ENCODE measurements at regions not wholly inside any gene's neighbourhood (a gene's known extent, or its start where the extent isn't known, plus 50 kb on each side); places are given as distances from the start of the nearest gene placed in this dataset.
"Not testable (repeated sequence)": the region's sequence is repeated elsewhere in the genome, so short reads cannot be mapped to it uniquely, and the experiment has no call there.

DNA sequence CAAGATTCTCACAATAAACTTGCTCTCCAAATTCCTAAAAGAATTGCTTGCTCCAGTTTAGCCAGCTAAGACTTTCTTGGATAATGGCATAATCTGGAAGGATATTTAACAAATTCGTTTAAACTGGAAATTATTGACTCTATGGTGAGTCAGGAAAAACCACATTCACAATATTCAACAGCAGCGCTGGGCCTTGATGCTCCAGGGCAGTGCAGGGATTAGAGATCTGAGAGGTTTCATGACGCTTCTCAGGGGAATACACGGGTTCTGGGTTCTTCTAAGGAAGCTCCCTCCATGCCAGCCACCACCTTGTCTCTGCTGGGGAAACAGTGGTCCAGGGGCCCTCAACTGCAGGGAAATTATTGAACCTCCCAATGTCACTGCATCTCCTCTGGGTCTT, 123.3 kb upstream of the FAM20C start:
- H3K27me3 ChIP-seq (ENCODE audit: low read depth); in situ Hi-C loops (cut with MboI; ENCODE audit: low sequenced_read_pairs); H3K4me1 ChIP-seq: not testable (repeated sequence)

DNA sequence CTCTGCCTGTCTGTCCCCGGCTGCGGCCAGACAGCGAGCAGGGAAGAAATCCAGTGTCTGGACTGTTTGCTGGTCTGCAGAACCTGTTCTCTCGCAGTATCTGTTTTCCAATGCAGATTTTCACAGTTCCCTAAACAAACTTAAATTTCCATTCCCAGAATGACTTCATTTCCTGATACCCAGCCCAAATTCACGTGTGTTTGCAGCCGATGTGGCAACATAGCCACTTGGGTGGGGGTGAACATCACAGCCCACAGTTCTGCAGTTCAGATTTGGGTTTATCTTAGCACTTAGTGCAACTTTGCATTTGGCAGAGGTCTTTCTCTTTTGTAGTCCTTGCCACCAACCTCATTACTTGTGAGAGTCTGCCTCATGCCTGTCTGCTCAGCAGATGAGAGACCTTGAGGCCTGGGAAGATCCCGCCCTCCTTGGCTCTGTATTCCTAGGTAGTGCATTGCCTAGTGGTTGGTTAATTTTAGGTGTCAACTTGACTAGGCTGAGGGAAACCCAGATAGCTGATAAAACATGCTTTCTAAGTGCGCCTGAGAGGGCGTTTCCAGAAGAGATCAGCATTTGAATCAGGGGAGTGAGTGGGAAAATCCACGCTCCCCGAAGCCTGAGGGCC, 122.8 kb upstream of the FAM20C start:
- DNase-seq (ENCODE audit: low spot score in 2 of 2); H3K9me3 ChIP-seq; H3K36me3 ChIP-seq (replicated peaks); H3K27me3 ChIP-seq (ENCODE audit: low read depth); in situ Hi-C loops (cut with MboI; ENCODE audit: low sequenced_read_pairs); H3K4me3 ChIP-seq; H3K4me1 ChIP-seq: not testable (repeated sequence)

More for the DNA sequence above, 123.3 kb upstream of the FAM20C start:
- not testable (repeated sequence) for H3K4me3 ChIP-seq; DNase-seq (ENCODE audit: low spot score in 2 of 2); H3K36me3 ChIP-seq (replicated peaks); H3K9me3 ChIP-seq

DNA sequence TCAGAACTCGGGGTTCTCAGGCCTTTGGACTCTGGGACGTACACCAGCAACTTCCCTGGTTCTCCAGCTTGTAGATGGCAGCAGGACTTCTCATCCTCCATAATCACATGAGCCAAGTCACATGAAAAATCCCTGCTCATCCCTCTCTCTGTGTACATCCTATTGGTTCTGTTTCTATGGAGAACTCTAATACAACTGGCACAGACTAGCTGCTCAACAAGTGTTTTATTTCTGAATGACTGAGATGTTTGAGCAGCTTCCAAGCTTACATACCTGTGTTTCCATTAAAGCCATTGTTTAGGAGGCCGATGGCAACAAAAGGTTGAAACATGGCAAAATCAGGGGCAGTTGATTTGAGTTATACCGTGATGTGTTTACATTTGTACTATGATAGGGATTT, 122.2 kb upstream of the FAM20C start:
- in situ Hi-C loops (cut with MboI; ENCODE audit: low sequenced_read_pairs); H3K4me1 ChIP-seq; H3K4me3 ChIP-seq; H3K27me3 ChIP-seq (ENCODE audit: low read depth); DNase-seq (ENCODE audit: low spot score in 2 of 2); H3K36me3 ChIP-seq (replicated peaks); H3K9me3 ChIP-seq: not testable (repeated sequence)

DNA sequence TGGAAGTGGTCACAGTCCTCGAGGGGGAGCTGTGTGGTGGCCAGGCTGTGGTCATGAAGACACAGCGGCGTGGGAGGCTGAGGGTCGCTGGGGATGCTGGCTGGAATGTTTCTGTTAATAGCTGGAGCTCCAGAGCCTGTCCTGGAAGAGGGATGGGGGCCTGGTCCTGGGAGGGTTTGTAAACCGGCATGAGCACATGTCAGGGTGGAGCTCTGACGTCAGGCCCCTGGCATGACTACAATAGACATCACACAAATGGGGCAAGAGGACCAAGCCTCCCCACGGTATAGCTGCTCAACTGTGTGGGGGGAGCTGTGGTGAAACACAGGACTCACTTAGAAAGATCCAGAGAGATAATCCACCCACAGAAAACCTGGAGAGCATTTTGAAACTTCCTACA, 121.4 kb upstream of the FAM20C start:
- H3K9me3 ChIP-seq; H3K27me3 ChIP-seq (ENCODE audit: low read depth); H3K4me1 ChIP-seq; in situ Hi-C loops (cut with MboI; ENCODE audit: low sequenced_read_pairs); H3K36me3 ChIP-seq (replicated peaks); DNase-seq (ENCODE audit: low spot score in 2 of 2); H3K4me3 ChIP-seq: not testable (repeated sequence)

DNA sequence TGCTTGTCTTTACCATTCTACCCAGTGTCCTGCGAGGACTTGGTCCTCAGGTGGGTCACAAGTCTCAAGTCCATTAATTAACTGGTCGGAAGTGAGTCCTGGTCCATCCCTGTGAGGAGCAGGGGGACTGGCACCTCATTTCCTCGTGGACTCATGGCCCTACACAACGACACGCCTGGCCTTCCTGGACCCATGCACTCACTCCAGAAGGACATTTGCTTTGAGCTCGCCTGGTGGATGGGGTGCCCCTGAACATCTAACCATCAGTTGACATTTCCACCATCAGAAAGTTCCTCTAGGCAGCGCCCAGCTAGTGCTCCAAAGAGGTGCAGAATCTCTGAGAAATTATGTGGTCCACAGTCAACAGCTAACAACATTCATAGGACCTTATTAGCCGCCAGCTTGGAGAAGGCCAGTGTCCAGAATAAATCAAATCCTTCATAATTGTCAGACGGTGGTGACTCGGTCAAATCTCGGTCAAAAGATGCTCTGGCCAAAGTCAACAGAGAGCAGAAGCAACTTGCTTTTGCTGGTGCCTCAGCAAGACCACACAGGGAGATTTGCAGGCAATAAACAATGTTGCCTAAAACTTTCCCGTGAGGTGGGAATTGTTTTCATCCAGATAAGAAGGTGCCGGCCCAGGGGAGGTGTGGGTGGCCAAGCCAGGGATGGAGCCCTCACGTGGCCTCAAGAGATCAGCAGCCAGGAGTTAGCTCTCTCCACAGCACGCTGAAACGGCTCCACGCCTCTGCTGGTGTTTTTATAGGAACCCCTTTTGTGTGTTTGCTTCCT, 119.9 kb upstream of the FAM20C start:
- in situ Hi-C loops (cut with MboI; ENCODE audit: low sequenced_read_pairs); H3K9me3 ChIP-seq: not testable (repeated sequence)

DNA sequence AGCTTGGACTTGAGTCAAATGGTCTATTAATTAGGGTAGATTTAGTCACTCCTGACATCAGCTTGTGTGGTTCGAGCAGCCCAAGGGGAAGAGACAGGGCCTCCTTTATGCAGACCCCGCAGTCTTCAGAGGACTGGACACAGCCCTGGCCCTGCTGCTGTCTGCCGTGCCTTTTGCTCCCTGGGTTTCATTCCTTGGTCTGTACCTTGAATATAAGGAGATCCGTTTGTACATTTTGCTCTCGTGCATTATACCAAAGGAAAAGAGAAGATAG, 119.4 kb upstream of the FAM20C start:
- H3K27me3 ChIP-seq (ENCODE audit: low read depth); H3K9me3 ChIP-seq; H3K4me3 ChIP-seq; H3K4me1 ChIP-seq; H3K36me3 ChIP-seq (replicated peaks); DNase-seq (ENCODE audit: low spot score in 2 of 2); in situ Hi-C loops (cut with MboI; ENCODE audit: low sequenced_read_pairs): not testable (repeated sequence)

More for the DNA sequence above, 119.9 kb upstream of the FAM20C start:
- H3K36me3 ChIP-seq (replicated peaks); DNase-seq (ENCODE audit: low spot score in 2 of 2); H3K4me1 ChIP-seq; H3K4me3 ChIP-seq; H3K27me3 ChIP-seq (ENCODE audit: low read depth): not testable (repeated sequence)

DNA sequence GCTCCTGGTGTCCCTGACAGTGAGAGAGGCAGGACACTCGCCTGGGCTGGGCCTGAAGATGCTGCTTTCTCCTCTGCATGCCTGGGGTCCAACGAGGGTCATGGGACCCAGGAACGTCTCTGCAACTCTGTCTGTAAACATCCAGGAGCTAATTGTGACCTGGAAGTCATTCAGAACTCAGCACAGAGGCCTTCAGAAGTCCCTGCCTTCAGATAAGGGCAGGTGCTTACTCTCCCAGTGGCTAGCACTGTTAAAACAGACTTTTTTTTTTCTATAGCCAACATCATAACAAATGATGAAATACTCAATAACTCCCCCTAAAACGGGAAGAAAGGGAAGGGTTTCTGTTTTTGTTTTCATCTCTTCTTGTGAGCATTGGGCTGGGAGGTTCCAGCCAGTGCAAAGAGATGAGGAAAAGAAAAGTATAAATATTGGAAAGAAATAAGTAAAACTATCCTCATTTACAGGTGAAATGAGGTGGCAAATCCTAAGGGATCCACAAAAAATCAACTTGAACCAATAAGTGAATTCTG, 118.3 kb upstream of the FAM20C start:
- H3K27me3 ChIP-seq (ENCODE audit: low read depth); H3K4me3 ChIP-seq; in situ Hi-C loops (cut with MboI; ENCODE audit: low sequenced_read_pairs); DNase-seq (ENCODE audit: low spot score in 2 of 2); H3K4me1 ChIP-seq; H3K9me3 ChIP-seq; H3K36me3 ChIP-seq (replicated peaks): not testable (repeated sequence)

DNA sequence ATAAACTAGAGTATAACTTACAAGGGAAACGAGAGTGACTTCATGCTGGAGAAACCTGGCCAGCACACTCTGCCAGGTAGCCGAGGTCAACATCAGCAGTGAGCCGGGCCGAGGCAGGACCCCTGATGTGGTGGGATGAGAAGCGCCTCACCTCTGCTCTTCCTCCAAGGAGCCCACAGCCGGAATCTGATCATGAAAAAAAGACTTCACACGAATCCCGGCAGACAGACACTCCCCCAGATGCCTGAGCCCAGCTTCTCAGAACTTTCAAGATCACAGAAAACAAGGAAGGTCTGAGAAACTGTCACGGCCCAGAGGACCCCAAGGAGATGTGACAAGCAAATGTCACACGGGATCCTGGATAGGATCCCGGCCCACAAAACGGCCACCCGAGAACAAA, 116.9 kb upstream of the FAM20C start:
- H3K27me3 ChIP-seq (ENCODE audit: low read depth); in situ Hi-C loops (cut with MboI; ENCODE audit: low sequenced_read_pairs); H3K4me1 ChIP-seq; H3K36me3 ChIP-seq (replicated peaks); H3K4me3 ChIP-seq; DNase-seq (ENCODE audit: low spot score in 2 of 2); H3K9me3 ChIP-seq: not testable (repeated sequence)

DNA sequence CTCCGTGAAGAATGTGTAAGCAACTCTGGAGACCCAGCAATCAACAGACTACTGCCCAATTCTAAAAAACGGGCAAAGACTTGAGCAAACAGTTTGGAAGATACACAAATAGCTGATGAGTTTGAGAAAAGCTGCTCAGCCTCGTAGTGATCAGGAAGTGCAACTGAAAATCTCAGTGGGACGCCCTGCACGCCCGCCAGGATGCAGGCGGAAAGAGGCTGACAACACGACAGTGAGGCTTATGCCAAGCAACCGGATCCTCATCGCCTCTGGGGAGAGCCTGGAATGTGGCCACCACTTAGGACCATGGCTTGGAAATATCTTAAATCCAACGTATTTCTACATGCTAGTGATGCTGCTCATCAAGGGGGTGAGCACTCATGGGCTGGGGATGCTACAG, 116.2 kb upstream of the FAM20C start:
- DNase-seq (ENCODE audit: low spot score in 2 of 2); H3K4me1 ChIP-seq; in situ Hi-C loops (cut with MboI; ENCODE audit: low sequenced_read_pairs); H3K27me3 ChIP-seq (ENCODE audit: low read depth); H3K4me3 ChIP-seq; H3K36me3 ChIP-seq (replicated peaks); H3K9me3 ChIP-seq: not testable (repeated sequence)

DNA sequence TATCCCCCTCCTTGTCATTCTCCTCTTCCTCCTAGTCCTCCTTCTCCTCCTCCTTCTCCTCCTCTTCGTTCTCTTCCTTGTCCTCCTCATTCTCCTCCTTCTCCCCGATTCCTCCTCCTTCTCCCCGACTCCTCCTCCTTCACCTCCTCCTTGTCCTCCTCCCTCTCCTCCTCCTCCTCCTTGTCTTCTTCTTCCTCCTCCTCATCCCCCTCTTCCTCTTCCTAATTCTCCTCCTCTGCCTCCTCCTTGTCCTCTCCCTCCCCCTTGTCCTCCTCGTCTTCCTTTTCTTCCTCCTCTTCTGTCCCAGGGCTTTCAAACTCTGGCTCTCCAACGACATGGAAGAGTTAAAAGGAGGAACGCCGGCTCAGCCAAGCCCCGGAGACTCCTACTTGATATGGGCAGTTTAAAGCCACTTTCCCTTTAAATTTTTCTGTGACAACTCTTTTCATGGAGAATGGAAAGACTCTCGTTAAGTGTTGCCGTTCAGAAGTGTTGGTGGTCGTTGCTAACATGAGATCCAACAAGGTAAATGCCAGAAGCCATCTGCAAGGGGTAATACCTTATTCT, 115.5 kb upstream of the FAM20C start:
- H3K36me3 ChIP-seq (replicated peaks); in situ Hi-C loops (cut with MboI; ENCODE audit: low sequenced_read_pairs); H3K4me1 ChIP-seq; DNase-seq (ENCODE audit: low spot score in 2 of 2); H3K4me3 ChIP-seq; H3K27me3 ChIP-seq (ENCODE audit: low read depth); H3K9me3 ChIP-seq: not testable (repeated sequence)

DNA sequence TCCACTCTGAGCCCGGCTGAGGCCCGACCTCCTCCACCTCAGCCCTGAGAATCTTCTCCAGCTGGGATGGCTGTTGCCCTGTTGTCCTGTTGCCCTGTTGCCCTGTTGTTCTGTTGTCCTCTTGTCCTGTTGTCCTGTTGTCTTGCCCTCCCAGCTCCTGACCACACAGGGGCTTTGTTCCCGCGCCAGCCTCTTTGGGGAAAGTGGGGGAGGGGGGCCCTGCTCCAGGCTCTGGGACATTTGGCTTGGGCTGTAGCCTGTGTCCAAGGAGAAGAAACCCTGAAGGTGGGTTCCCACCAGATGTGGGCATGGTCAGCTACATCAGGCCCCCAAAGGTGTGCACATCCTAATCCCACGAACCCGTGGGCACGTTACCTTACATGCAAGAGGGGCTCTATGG, 113.5 kb upstream of the FAM20C start:
- H3K4me3 ChIP-seq; H3K9me3 ChIP-seq; in situ Hi-C loops (cut with MboI; ENCODE audit: low sequenced_read_pairs); DNase-seq (ENCODE audit: low spot score in 2 of 2); H3K4me1 ChIP-seq; H3K27me3 ChIP-seq (ENCODE audit: low read depth); H3K36me3 ChIP-seq (replicated peaks): not testable (repeated sequence)

DNA sequence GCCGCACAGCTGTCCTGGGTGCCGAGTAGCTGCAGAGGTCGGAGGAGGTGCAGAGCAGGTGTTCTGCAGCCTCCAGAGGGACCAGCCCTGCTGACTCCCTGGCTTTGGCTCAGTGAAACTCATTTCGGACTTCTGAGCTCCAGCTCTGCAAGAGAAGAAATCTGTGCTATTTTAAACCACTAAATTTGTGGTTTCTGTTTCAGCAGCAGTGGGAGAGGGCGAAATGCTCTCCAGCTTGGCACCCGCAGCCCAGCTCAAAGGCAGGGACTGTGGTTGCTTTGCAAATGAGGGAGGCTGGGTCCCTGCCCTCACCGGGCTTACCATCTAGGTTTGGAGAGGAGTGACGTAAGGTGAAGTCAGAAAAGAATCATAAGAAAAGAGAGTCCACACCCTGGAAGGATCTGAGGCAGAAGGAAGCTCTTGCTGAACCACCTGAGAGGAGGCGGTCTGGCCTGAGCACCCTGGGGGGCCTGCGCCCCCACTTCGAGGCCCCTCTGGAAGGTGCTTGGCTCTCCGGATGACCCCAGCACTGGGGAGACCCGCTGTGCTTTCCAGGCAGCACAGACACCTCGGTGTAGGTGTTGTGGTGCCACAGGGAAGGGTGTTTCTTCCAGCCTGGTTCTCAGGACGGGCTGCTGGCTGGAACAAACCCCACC, 112.8 kb upstream of the FAM20C start:
- H3K9me3 ChIP-seq; H3K27me3 ChIP-seq (ENCODE audit: low read depth); H3K36me3 ChIP-seq (replicated peaks); H3K4me1 ChIP-seq; in situ Hi-C loops (cut with MboI; ENCODE audit: low sequenced_read_pairs); DNase-seq (ENCODE audit: low spot score in 2 of 2); H3K4me3 ChIP-seq: not testable (repeated sequence)

DNA sequence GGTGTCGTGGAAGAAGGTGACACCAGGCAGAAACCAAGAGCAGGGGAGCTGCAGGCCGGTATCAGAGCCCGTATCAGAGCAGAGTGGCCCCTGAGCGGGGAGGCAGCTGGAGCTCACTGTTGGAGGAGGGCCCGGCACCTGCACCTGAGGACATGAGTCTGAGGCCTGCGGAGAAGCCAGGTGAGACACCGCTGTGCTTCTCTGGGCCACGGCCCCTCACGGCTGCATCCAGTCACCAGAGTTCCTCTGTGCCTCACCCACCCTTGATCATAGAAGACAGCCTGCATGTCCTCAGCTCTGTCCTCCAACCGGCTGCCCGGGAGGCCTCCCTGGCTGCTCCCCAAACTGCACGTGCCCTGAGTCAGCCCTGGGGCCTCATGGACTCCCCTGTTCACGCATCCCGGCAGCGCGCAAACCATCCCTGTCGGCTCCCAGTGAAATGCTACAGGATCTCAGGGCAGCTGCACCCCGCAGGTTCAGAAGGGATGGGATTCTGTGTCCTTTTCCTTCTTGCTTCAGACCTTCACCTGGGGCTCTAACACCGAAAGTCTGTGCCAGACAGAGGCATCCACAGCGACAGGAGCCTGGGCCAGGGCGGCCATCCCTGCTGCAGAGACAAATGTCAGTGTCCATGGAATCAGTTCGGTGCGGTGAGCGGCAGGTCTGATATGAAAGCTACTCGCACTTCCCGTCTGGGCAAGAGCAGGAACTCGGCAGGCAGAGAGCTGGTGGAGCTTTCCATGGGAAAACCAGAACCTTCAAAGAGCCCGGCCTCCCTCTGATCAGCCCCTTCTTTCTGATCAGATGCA, 111.9 kb upstream of the FAM20C start:
- no peaks in the 10 kb centered on the region for H3K9me3 ChIP-seq
- in situ Hi-C loops (cut with MboI; ENCODE audit: low sequenced_read_pairs): no loop called here
- H3K36me3 ChIP-seq (replicated peaks): no peaks in the 10 kb centered on the region
- no peak for DNase-seq (ENCODE audit: low spot score in 2 of 2)
- H3K4me3 ChIP-seq: no peak overlapping the region
- H3K4me1 ChIP-seq: no peaks in the 10 kb centered on the region
- H3K27me3 ChIP-seq (ENCODE audit: low read depth): no peaks in the 10 kb centered on the region

Measured in HAP-1 (cell line).